ENCODE measurements at regions not wholly inside any gene's neighbourhood (a gene's known extent, or its start where the extent isn't known, plus 50 kb on each side); places are given as distances from the start of the nearest gene placed in this dataset.

DNA sequence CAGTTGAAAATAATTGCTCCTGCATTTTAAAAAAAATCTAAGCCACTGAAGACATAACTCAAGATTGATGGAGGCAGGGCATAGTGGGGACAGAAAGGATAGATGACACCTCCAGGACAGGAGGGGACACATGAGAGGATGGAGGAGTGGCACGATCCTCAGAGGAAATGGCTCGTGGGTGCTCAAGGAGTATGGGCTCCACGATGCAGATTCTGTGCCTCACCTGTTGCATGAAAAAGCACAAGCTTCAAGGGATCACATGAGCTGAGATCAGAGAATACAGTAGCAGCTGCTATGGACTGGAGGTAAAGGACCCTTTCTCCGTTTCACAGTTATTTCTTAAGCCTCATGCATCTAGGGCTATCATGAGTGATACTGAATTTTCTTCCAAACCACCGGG is 69.7 kb upstream of the KL start:
- Histone ChIP-seq H3K9me3 (ENCODE audit: low read length) (no peaks in the 10 kb centered on the region), H3K79me2 (ENCODE audit: insufficient read depth, low read length) (no peaks in the 10 kb centered on the region), H3K9me2 (ENCODE audit: low read depth, low read length) (no peaks in the 10 kb centered on the region), H3K4me1 (ENCODE audit: insufficient read depth, low read length, severe bottlenecking) (no peaks in the 10 kb centered on the region), H3K36me3 (ENCODE audit: insufficient read depth, low read length) (no peaks in the 10 kb centered on the region), H3F3A (ENCODE audit: insufficient read depth, low read length) (no peaks in the 10 kb centered on the region), H4K20me1 (ENCODE audit: insufficient read depth, low read length) (no peaks in the 10 kb centered on the region), H3K9ac (ENCODE audit: low read length) (no peak overlapping the region), H3K4me2 (ENCODE audit: low read length) (no peak overlapping the region), H3K27me3 (ENCODE audit: insufficient read depth, low read length) (no peaks in the 10 kb centered on the region), H2AFZ (ENCODE audit: low read length) (no peak overlapping the region), H3K4me3 (ENCODE audit: low read depth, low read length, poor library complexity, severe bottlenecking) (no peak overlapping the region), H3K27ac (ENCODE audit: low read depth, low read length, poor library complexity, severe bottlenecking) (no peak overlapping the region)
- TF ChIP-seq, protein P1, sequence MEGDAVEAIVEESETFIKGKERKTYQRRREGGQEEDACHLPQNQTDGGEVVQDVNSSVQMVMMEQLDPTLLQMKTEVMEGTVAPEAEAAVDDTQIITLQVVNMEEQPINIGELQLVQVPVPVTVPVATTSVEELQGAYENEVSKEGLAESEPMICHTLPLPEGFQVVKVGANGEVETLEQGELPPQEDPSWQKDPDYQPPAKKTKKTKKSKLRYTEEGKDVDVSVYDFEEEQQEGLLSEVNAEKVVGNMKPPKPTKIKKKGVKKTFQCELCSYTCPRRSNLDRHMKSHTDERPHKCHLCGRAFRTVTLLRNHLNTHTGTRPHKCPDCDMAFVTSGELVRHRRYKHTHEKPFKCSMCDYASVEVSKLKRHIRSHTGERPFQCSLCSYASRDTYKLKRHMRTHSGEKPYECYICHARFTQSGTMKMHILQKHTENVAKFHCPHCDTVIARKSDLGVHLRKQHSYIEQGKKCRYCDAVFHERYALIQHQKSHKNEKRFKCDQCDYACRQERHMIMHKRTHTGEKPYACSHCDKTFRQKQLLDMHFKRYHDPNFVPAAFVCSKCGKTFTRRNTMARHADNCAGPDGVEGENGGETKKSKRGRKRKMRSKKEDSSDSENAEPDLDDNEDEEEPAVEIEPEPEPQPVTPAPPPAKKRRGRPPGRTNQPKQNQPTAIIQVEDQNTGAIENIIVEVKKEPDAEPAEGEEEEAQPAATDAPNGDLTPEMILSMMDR (IDR thresholded peaks at IDR 0.05; ENCODE audit: low read length), result no peak
- no peak for TF ChIP-seq EZH2 (IDR thresholded peaks at IDR 0.05; ENCODE audit: borderline replicate concordance, low read length)

DNA sequence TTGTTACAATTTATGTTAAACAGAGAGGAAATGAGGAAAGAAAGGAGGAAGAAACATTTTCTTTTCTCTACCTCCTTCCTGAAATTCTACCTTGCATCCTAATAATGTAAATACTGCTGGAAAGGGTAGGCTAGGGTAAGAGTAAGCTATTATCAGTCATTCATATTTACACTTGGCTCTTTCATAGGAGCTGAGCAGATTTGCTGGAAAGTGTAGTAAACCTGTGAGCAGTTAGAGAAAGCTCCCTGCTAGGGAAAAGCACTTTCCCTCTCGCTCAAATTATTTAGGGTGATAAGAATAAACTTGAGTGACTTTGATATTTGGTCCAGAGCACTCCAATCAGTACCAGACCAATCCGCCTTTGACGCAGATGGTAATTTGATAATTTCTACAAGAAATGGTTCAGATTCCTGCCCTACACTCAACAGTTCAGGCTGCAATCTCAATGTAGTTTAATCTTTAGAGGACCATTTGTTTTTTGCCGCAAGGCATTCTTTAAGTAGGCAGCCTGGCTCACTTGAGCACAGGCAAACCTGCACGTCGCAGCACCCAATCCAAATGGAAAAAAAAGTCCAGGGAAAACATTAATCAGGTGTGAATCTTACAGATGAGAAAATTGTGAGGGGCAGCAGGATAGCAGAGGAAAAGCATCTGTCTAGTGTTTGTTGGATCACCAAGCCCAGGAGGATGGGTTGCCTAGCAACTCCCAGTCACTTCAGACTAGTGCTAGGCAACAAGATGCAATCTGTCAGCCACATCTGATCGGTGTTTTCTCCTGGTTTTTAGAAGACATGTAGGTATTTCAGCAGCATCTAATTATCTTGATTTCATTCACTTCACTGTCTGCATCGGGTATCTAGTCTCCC is 68.6 kb upstream of the KL start:
- H3K4me2 ChIP-seq (ENCODE audit: low read length), result no peak overlapping the region
- no peaks in the 10 kb centered on the region for H3K79me2 ChIP-seq (ENCODE audit: insufficient read depth, low read length)
- no peaks in the 10 kb centered on the region for H3K9me2 ChIP-seq (ENCODE audit: low read depth, low read length)
- TF ChIP-seq EZH2 (IDR thresholded peaks at IDR 0.05; ENCODE audit: borderline replicate concordance, low read length), result no peak
- TF ChIP-seq, protein P1 (IDR thresholded peaks at IDR 0.05; ENCODE audit: low read length), result no peak
- no peak overlapping the region for H3K4me3 ChIP-seq (ENCODE audit: low read depth, low read length, poor library complexity, severe bottlenecking)
- no peaks in the 10 kb centered on the region for H3F3A ChIP-seq (ENCODE audit: insufficient read depth, low read length)
- H4K20me1 ChIP-seq (ENCODE audit: insufficient read depth, low read length), result no peaks in the 10 kb centered on the region
- no peaks in the 10 kb centered on the region for H3K4me1 ChIP-seq (ENCODE audit: insufficient read depth, low read length, severe bottlenecking)
- no peaks in the 10 kb centered on the region for H3K9me3 ChIP-seq (ENCODE audit: low read length)
- H3K9ac ChIP-seq (ENCODE audit: low read length), result no peak overlapping the region
- no peaks in the 10 kb centered on the region for H3K27me3 ChIP-seq (ENCODE audit: insufficient read depth, low read length)
- H3K27ac ChIP-seq (ENCODE audit: low read depth, low read length, poor library complexity, severe bottlenecking), result no peak overlapping the region
- no peaks in the 10 kb centered on the region for H3K36me3 ChIP-seq (ENCODE audit: insufficient read depth, low read length)
- H2AFZ ChIP-seq (ENCODE audit: low read length), result no peak overlapping the region

DNA sequence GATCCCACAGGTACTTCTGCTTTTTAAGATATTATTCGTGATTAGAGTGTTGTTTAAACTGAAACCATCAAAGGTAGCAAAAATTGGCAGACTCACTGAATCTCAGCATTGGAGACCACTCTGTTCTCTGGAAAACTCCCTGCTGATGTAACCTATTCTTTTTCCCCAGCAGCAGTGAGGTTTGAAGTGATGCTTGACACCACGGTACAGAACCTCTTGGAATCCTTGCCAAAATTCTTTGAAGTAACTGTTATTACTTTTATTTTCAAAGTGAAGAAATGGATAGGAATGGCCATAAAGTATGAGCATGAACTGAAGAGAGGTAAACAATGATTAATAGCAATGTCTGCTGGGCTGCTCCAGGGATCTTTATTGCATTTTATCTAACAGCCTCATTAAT is 66.4 kb upstream of the KL start:
- Histone ChIP-seq H3K27me3 (ENCODE audit: insufficient read depth, low read length) (no peaks in the 10 kb centered on the region), H3K4me3 (ENCODE audit: low read depth, low read length, poor library complexity, severe bottlenecking) (no peak overlapping the region), H3K4me2 (ENCODE audit: low read length) (no peak overlapping the region), H2AFZ (ENCODE audit: low read length) (no peak overlapping the region), H3K9ac (ENCODE audit: low read length) (no peak overlapping the region), H3K79me2 (ENCODE audit: insufficient read depth, low read length) (no peaks in the 10 kb centered on the region), H3K27ac (ENCODE audit: low read depth, low read length, poor library complexity, severe bottlenecking) (no peak overlapping the region), H3K9me2 (ENCODE audit: low read depth, low read length) (no peaks in the 10 kb centered on the region), H4K20me1 (ENCODE audit: insufficient read depth, low read length) (no peaks in the 10 kb centered on the region), H3K4me1 (ENCODE audit: insufficient read depth, low read length, severe bottlenecking) (no peaks in the 10 kb centered on the region), H3F3A (ENCODE audit: insufficient read depth, low read length) (no peaks in the 10 kb centered on the region), H3K36me3 (ENCODE audit: insufficient read depth, low read length) (no peaks in the 10 kb centered on the region), H3K9me3 (ENCODE audit: low read length) (no peaks in the 10 kb centered on the region)
- TF ChIP-seq EZH2 (IDR thresholded peaks at IDR 0.05; ENCODE audit: borderline replicate concordance, low read length), result no peak
- TF ChIP-seq, protein P1 (IDR thresholded peaks at IDR 0.05; ENCODE audit: low read length), result no peak

Data from OCI-LY1 (cell line).